ENCODE measurements at regions not wholly inside any gene's neighbourhood (a gene's known extent, or its start where the extent isn't known, plus 50 kb on each side); places are given as distances from the start of the nearest gene placed in this dataset.

- TF ChIP-seq POLR2AphosphoS5 (IDR thresholded peaks at IDR 0.05) (no peak), POLR2A (IDR thresholded peaks at IDR 0.05) (no peak), EP300 (IDR thresholded peaks at IDR 0.05) (no peak)
Measured at GRCh38 chrX:56033495-56034180, 198.5 kb upstream of the KLF8 start.
